ENCODE measurements at regions not wholly inside any gene's neighbourhood (a gene's known extent, or its start where the extent isn't known, plus 50 kb on each side); places are given as distances from the start of the nearest gene placed in this dataset.

- TF ChIP-seq CHD7 (IDR thresholded peaks at IDR 0.05; ENCODE audit: insufficient replicate concordance, low read length) (no peak), BACH1 (IDR thresholded peaks at IDR 0.05; ENCODE audit: low read length) (no peak), NRF1 (IDR thresholded peaks at IDR 0.05; ENCODE audit: low read depth, low read length) (no peak), NANOG (IDR thresholded peaks at IDR 0.05; ENCODE audit: insufficient read depth, low read depth, low read length, poor library complexity, severe bottlenecking) (no peak), SUZ12 (IDR thresholded peaks at IDR 0.05; ENCODE audit: low read length) (no peak), SAP30 (IDR thresholded peaks at IDR 0.05; ENCODE audit: insufficient read depth, insufficient replicate concordance, low read length) (no peak), EP300 (IDR thresholded peaks at IDR 0.05; ENCODE audit: borderline replicate concordance in 1 of 2, low read depth in 2 of 2, low read length in 2 of 2) (no peak), MAX (IDR thresholded peaks at IDR 0.05) (no peak), JUN (IDR thresholded peaks at IDR 0.05; ENCODE audit: low read depth, low read length) (no peak), CBX8 (IDR thresholded peaks at IDR 0.05; ENCODE audit: borderline replicate concordance, low read depth, low read length) (no peak), SP2 (IDR thresholded peaks at IDR 0.05; ENCODE audit: low read length) (no peak), POU5F1 (IDR thresholded peaks at IDR 0.05; ENCODE audit: low read depth, low read length) (no peak)
Observed at GRCh38 chr12:115030017-115030416, 346.0 kb upstream of the TBX3 start (continued).

Data from H1 (cell line).